Transverse colon (tissue), 4 donors: ENCODE measurements at regions not wholly inside any gene's neighbourhood (a gene's known extent, or its start where the extent isn't known, plus 50 kb on each side); places are given as distances from the start of the nearest gene placed in this dataset.
A peak's percentile ranks its signal among the peaks of the same experiment; 100 is the strongest.

Experiments used
- CTCF ChIP-seq, 5 experiments: fragments of 200-600 bp in 3 of 5; fragments of 450-650 bp in 2 of 5; sonication (generic) in 3 of 5; IDR thresholded peaks; 1 replicate in 2 of 5; 2 replicates in 3 of 5; pipeline ENCODE4 v1.5.1; 2016 to 2017; ENCODE audit warnings: antibody characterized with exemption in 5 of 5, inconsistent platforms in 3 of 5, mild to moderate bottlenecking in 2 of 5, moderate library complexity in 1 of 5
- POLR2A ChIP-seq: fragments of 450-650 bp; IDR thresholded peaks from one replicate; pipeline ENCODE4 v1.6.1; 2016; ENCODE audit warnings: antibody characterized with exemption, mild to moderate bottlenecking, moderate library complexity
- POLR2AphosphoS5 ChIP-seq, 3 donors: sonication (generic); formaldehyde crosslinking; IDR thresholded peaks; one replicate each; pipeline ENCODE4 v1.6.1; 2016; ENCODE audit warnings: antibody characterized with exemption in 3 of 3

- TF ChIP-seq CTCF (IDR thresholded peaks at IDR 0.05) (peak in 1 of 5 experiments; percentile 16), POLR2A (no peak), POLR2AphosphoS5 (IDR thresholded peaks at IDR 0.05) (no peak)
Measured at GRCh38 chr13:81929988-81930387, 1589.1 kb upstream of the SPRY2 start.
